ENCODE measurements at regions not wholly inside any gene's neighbourhood (a gene's known extent, or its start where the extent isn't known, plus 50 kb on each side); places are given as distances from the start of the nearest gene placed in this dataset.
"Not testable (repeated sequence)": the region's sequence is repeated elsewhere in the genome, so short reads cannot be mapped to it uniquely, and the experiment has no call there.

GRCh38 chr10:81444242-81444929, 430.6 kb upstream of the NRG3 start:
- no peak for DNase-seq (ENCODE audit: low spot score)

GRCh38 chr10:81450651-81451050, 424.3 kb upstream of the NRG3 start:
- DNase-seq (ENCODE audit: low spot score) = no peak

- no peak for DNase-seq (ENCODE audit: low spot score)
Observed at GRCh38 chr10:81472927-81473470, 402.0 kb upstream of the NRG3 start.

- no peak for DNase-seq (ENCODE audit: low spot score)
Observed at GRCh38 chr10:81473755-81474154, 401.2 kb upstream of the NRG3 start.

- DNase-seq (ENCODE audit: low spot score) = no peak
Observed at GRCh38 chr10:81479316-81479715, 395.7 kb upstream of the NRG3 start.

GRCh38 chr10:81496626-81497025, 378.4 kb upstream of the NRG3 start:
- no peak for DNase-seq (ENCODE audit: low spot score)

GRCh38 chr10:81498011-81498551, 376.9 kb upstream of the NRG3 start:
- no peak for DNase-seq (ENCODE audit: low spot score)

- no peak for DNase-seq (ENCODE audit: low spot score)
Observed at GRCh38 chr10:81502677-81503359, 372.2 kb upstream of the NRG3 start.

GRCh38 chr10:81505777-81506176, 369.2 kb upstream of the NRG3 start:
- DNase-seq (ENCODE audit: low spot score) = not testable (repeated sequence)

- DNase-seq (ENCODE audit: low spot score) = no peak
Observed at GRCh38 chr10:81514811-81515210, 360.2 kb upstream of the NRG3 start.

- no peak for DNase-seq (ENCODE audit: low spot score)
Observed at GRCh38 chr10:81520688-81521087, 354.3 kb upstream of the NRG3 start.

GRCh38 chr10:81524467-81524866, 350.5 kb upstream of the NRG3 start:
- no peak for DNase-seq (ENCODE audit: low spot score)

GRCh38 chr10:81532403-81532802, 342.6 kb upstream of the NRG3 start:
- DNase-seq (ENCODE audit: low spot score) = no peak

- no peak for DNase-seq (ENCODE audit: low spot score)
Observed at GRCh38 chr10:81534991-81535390, 340.0 kb upstream of the NRG3 start.

GRCh38 chr10:81541517-81541916, 333.5 kb upstream of the NRG3 start:
- no peak for DNase-seq (ENCODE audit: low spot score)

GRCh38 chr10:81546243-81546642, 328.8 kb upstream of the NRG3 start:
- no peak for DNase-seq (ENCODE audit: low spot score)

GRCh38 chr10:81548160-81548559, 326.8 kb upstream of the NRG3 start:
- DNase-seq (ENCODE audit: low spot score) = no peak

GRCh38 chr10:81564143-81564542, 310.9 kb upstream of the NRG3 start:
- DNase-seq (ENCODE audit: low spot score) = no peak

- DNase-seq (ENCODE audit: low spot score) = no peak
Observed at GRCh38 chr10:81569488-81569887, 305.5 kb upstream of the NRG3 start.

GRCh38 chr10:81570349-81570748, 304.6 kb upstream of the NRG3 start:
- no peak for DNase-seq (ENCODE audit: low spot score)

GRCh38 chr10:81570878-81571794, 303.9 kb upstream of the NRG3 start:
- no peak for DNase-seq (ENCODE audit: low spot score)

GRCh38 chr10:81575036-81575435, 300.0 kb upstream of the NRG3 start:
- DNase-seq (ENCODE audit: low spot score) = no peak

Measured in CD4-positive, alpha-beta T cell treated with Interleukin-15 for 4 hours (primary cell).